C4-2B (cell line): ENCODE measurements at regions not wholly inside any gene's neighbourhood (a gene's known extent, or its start where the extent isn't known, plus 50 kb on each side); places are given as distances from the start of the nearest gene placed in this dataset.

ENCODE experiments used
- ZFX ChIP-seq: fragments of 450-650 bp; IDR thresholded peaks from 2 replicates; pipeline ENCODE4 v1.6.1; 2017
- TF ChIP-seq, protein P1 (sequence below): fragments of 450-650 bp; conservative IDR thresholded peaks from 2 replicates; pipeline ENCODE4 v1.5.1; 2017; ENCODE audit warnings: mild to moderate bottlenecking

DNA sequence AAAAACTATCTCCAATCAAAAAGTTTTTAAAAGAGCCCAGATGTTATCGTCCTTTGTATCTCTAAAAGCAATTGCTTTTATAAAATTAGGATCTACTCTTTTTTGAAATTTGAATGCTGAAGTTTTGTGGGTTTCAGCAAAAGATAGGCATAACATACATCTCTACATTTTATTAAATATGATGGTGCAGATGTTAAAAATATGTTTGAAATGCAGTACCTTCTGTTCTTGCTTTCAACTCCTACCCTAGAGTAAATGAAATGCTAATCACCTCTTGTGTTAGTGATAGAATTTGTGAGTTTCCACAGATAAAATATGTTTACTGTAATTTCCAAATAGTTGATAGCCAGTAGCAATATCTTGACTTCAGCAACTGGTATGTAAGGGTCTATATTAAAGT, 95.7 kb upstream of the VPREB1 start:
- TF ChIP-seq, protein P1, sequence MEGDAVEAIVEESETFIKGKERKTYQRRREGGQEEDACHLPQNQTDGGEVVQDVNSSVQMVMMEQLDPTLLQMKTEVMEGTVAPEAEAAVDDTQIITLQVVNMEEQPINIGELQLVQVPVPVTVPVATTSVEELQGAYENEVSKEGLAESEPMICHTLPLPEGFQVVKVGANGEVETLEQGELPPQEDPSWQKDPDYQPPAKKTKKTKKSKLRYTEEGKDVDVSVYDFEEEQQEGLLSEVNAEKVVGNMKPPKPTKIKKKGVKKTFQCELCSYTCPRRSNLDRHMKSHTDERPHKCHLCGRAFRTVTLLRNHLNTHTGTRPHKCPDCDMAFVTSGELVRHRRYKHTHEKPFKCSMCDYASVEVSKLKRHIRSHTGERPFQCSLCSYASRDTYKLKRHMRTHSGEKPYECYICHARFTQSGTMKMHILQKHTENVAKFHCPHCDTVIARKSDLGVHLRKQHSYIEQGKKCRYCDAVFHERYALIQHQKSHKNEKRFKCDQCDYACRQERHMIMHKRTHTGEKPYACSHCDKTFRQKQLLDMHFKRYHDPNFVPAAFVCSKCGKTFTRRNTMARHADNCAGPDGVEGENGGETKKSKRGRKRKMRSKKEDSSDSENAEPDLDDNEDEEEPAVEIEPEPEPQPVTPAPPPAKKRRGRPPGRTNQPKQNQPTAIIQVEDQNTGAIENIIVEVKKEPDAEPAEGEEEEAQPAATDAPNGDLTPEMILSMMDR: no peak
- TF ChIP-seq ZFX: no peak
